GM19025 (cell line): ENCODE measurements at regions not wholly inside any gene's neighbourhood (a gene's known extent, or its start where the extent isn't known, plus 50 kb on each side); places are given as distances from the start of the nearest gene placed in this dataset.
"Not testable (repeated sequence)": the region's sequence is repeated elsewhere in the genome, so short reads cannot be mapped to it uniquely, and the experiment has no call there.

ENCODE experiments used
- ATAC-seq: cut with Tn5 transposase; IDR thresholded peaks from one replicate; pipeline ENCODE4 v1.9.1; 2021; ENCODE audit warnings: mild to moderate bottlenecking, low read depth, moderate library complexity; ENCODE audit not compliant: unreplicated experiment

DNA sequence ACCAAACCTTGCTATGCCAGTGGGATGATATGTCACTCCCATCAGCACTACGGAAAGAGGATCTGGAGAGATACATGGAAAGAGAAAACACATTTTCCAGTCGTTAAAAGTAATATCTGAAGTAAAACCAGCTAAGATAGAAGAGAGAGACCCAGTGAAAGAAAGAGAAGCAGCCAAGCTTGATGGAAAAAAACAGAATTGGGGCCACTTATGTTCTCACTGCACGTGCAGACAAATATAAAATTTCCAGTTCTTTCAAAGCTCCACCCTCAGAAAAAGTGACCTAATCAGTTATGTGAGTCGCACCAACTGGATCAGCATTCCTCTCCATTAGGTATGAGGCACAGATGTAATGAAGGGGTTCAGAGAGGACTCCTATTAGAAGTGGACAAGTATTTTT lies 266.1 kb downstream of the MTERF1 start:
- no peak for ATAC-seq

DNA sequence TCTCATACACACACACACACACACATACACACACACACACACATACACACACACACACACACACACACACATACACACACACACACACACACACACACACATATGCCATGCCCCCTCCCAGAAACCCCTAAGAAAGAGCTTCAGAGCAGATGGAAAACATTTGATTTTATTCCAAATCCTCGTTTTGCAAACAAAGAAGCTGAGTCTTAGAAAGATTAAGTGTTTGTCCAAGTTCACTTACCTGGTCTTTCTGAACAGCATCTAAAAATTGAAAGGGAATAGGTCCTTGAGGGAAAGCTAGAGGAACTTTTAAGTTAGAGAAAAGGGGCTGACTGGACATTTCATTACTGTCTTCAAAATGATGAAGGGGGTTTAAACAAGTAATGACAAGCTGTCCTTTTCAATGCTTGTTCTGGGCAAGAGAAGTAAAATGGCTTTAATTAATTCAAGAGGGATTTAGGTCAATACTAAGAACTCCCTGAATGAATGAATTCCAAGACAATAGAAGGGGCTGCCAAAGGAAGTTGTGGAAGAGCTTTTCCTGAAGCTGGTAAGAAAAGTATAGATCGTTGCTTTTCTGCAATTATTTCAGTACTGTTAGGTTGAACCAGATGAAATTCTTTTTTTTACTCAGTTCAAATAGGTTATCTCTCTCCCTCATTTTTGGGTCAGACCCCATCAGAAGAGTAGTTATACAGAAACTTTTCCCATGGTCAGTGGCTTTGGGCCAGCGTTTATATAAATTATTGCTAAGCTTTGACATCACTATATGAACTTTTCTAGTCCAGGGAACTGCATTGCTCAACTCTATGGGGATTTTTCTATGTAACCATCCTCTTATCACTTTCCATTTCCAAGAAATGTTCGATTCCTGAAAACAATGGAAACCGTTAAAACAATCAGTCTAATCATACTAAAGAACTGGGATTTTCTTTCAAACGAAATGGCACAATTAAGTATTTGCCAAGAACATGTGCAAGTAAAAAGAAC lies 261.4 kb downstream of the MTERF1 start:
- ATAC-seq: no peak

DNA sequence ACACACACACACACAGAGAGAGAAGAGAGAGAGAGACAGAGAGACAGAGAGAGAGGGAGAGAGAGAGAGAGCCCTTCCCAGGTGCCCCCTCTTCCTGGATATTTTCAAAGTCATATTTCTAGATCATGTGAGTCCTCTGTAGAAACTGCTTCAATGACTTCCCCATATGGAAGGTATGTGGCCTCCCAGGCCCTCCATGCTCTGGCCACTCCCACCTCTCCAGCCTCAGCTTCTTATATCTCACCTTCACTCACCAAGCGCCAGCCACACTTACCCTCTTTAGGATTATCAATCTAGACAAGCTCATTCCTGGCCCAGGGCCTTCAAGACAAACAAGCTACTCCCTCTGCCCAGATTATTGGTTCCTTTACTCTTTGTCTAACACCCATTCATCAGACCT lies 259.7 kb downstream of the MTERF1 start:
- ATAC-seq: no peak

DNA sequence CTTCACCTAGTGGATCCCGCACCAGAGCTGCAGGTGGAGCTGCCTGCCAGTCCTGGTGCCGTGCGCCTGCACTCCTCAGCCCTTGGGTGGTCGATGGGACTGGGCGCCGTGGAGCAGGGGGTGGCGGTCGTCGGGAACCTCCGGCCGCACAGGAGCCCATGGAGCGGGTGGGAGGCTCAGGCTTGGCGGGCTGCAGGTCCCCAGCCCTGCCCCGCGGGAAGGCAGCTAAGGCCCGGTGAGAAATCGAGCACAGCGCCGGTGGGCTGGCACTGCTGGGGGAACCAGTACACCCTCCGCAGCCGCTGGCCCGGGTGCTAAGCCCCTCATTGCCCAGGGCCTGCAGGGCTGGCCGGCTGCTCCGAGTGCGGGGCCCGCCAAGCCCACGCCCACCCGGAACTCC lies 253.2 kb downstream of the MTERF1 start:
- ATAC-seq: not testable (repeated sequence)

DNA sequence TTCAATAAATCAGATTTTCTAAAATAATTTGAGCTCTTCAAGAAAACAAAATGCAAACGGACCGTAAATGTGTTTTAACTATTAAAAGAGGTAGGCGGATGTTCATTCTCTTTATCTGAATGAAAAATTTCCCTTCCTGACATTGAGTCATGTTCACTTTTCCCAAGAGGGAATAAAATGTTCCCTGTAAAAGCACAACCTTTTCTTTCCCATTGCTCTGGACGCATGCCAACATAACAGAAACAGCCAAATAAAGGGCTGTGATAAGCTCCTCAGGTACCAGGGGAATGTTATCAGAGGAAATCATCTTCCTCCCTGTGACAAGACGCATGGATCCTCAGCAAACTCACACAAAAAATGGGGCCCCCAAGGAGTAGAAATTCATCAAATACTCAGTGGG lies 251.8 kb downstream of the MTERF1 start:
- ATAC-seq: no peak

DNA sequence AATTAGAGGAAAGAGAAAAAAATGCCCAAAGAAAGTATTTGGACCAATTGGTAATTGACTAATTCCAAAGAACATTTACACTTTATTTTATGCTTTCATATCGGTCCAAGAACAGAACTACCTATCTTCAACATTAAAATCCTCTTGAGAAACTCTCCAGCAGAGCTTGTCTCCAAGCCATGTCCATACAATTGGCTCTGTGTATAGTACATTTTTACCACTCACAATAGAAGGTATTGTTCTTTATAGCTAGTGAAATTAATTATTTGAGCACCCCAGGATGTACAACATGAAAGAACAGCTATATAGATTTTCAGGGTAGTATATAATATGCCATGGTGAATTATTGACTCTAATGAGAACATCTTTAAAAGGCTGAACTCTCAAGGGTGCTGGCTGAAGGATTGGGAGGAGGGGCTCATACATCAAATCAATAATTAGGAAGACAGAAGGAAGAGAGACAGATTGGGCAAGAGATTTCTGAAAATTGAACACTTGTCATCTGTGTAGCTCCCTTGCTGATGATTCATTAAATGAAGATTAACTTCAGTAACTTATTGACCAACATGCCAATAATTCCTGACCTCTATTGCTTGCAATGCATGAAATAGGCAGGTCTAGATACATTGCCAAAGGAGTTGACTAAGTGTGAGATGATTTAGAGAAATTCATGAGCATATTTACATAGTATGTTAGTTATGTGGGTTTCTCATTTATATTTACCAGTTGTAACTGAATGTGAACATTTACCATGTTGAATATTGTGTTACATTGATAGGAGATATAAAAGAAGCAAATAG lies 249.7 kb downstream of the MTERF1 start:
- no peak for ATAC-seq

DNA sequence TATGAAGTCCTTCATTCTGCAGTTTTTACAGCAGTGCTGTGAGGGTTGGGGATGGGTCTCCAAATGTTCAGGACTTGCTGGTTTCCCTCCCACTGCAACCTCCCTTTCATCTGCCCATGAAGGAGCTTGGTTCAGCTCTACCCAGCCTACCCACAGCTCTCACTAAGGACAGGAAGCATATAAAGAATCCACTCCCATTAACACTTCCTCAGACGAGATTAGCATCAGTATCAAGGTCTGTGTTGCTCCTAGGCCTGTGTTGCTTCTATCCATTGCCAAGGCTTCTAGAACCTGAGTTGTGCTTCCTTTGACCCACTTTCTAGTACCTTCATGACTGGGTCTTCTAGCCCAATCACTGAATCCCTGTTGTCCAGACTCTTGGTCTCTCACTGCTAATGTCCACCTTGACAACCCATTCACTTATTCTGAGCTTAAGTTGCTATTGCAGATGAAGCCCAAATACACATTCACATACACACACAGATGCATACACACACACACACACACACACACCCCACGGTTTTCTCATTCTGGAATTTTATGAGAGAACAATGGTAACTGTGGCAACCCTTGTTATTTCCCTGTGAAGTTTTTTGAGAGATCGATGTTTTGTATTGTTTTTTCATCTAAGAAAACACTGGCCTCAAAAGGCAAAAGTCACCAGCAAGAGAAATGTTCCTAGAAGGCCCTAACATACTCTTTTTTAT lies 248.1 kb downstream of the MTERF1 start:
- ATAC-seq: no peak

DNA sequence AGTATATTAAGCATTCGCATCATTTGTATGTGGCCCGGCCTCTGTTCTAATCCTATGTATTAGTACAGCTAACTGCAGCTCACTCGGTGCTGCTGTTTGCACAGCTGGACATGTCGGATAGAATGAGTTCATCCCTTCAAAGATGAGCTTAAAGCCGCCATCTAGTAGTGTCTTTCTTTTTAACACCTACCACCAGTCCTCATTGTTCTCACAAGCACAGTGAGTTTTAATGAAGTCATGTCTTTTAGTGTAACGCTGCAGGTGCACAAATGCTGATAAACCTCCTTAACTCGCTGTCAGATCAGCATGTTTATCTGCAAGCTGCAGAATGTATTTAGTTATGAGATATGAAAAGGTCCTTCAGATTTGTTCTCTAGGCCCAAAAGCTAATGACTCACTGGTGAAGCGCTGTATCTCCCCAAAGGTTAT lies 247.5 kb downstream of the MTERF1 start:
- ATAC-seq: no peak

DNA sequence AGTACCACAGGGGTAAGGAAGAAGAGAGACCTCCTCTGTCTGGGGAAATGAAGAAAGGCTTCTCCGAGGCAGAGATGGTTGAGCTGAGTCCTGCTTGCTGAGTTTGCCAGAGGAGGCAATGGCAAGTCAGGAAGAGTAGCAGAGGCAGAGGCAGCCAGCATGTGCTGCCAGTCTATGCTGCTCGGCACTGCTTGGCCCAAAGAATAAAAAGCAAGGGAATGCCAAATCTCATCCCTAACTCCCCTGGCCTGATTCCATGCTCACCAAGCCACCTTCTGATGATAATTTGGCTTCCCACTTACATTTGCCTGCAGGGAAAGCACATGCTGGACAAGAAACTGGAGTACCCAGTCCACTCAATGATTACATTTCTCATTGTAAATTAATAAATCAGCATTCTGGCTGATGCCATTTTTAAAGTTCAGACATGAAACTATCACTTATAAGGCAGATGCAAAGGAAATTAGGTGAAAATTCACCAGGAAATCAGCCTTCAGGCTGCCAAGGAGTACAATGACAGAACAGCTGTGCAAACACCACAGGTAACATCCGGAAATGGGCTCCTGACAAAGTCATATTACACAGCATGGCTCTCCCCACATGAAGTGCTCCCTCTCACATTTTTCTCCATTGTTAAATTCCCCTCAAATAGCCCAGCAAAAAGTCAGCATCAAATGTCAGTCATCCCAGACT lies 245.9 kb downstream of the MTERF1 start:
- no peak for ATAC-seq

DNA sequence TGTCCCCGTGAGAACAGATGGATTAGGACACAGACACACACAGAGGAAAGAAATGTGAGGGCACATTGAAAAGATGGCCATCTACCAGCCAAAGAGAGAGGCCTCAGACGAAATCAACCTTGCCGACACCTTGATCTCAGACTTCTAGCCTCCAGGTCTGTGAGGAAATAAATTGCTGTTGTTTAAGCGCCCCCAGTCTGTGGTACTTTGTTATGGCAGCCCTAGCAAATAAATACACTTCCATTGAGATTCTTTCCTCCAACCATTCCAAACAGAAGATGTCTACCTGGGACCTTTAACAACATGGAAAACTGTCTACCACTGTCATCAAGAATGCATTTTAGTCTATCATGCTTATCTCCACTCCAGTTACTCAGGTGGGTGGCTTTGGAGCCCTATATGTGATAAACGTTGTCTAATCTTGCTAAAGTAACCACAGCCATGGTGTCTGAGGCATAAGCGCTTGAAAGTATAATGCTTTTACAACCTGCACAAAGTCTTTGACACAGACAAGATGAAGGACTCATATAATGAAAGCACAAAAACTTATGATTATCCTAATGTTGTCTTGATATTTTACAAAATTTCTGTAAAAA lies 244.3 kb downstream of the MTERF1 start:
- ATAC-seq: no peak

DNA sequence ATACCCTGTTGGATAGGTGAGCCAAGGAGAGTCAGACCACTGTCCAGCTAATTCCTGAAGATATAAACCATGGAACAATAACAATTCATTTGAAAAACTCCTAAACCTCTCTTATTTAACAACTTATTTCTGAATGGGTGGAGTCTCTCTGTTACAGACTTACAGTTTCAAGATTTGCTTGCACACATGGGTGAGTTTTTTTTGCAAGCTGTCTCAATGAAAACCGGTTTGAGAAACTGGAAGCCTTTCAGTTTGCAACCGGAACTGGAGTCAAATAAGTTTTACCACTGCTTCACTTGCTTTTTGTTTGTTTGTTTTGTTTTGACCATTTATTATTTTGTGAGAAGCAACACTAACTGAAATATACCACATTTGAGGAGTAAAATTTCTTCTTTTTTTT lies 243.8 kb downstream of the MTERF1 start:
- ATAC-seq: no peak

DNA sequence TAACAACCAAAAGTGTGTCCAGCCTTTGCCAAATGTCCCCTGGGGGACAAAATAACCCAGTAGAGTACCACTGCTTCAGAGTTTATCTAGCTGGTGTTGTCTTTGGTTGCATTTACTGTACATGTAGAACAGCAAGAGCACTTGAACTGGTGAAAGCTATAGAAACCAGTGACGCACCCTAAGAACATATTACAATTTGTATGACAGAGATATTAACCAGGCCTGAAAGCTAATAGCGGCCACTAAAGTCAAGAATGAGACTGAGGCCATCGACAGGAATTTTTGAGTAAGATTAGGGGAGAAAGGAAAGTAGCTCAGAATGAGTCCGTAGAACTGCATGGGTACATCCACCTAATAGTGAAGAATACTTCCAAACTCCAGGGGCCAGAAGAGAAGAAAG lies 236.2 kb downstream of the MTERF1 start:
- no peak for ATAC-seq

DNA sequence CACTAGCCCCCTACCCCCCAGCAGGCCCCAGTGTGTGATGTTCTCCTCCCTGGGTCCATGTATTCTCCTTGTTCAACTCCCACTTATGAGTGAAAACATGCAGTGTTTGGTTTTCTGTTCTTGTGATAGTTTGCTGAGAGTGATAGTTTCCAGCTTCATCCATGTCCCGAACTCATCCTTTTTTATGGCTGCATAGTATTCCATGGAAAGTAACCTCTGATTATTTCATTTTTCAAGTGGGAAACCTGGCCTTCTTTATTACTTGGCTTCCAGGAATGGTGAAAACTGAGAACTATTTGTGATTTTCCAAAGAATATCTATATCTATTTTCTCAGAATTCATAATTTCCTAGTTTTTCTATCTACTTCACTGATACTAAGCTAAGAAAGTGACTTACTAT lies 235.0 kb downstream of the MTERF1 start:
- no peak for ATAC-seq

DNA sequence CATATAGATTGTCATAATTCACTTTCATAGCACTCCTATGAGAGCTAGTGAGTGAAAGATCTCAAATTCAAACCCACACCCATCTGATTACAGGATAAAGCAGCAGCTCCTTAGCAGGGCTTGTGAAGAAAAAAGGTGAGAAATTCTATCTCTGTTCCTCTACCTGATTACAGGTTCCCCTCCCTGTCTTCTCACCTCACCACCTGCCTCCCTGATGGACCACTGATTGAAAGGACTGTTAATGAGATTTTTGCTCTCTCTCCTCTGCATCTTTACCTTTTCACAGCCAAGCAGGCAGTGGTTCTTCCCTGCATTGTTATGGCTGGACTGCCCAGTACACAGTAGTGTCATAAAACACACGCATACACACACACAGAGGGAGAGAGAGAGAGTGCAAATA lies 228.5 kb downstream of the MTERF1 start:
- ATAC-seq: no peak

DNA sequence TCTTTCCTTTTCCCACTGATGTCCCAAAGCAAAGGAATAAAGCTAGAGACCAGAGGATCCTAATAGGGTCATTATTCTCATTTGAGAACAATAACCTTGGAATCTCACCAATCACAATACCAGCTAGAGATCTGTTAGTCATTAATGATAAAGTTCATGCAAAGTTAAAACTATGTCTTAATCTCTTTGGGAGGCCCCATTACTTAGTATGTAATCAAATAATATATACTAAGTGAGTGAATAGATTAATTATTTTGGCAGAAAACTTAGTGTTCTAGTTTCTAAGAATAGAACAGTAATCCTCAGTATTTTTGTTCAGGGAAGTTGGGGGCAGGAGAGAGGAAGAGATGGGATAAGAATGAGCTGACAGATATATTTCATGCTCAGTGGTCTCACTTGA lies 227.2 kb downstream of the MTERF1 start:
- no peak for ATAC-seq

DNA sequence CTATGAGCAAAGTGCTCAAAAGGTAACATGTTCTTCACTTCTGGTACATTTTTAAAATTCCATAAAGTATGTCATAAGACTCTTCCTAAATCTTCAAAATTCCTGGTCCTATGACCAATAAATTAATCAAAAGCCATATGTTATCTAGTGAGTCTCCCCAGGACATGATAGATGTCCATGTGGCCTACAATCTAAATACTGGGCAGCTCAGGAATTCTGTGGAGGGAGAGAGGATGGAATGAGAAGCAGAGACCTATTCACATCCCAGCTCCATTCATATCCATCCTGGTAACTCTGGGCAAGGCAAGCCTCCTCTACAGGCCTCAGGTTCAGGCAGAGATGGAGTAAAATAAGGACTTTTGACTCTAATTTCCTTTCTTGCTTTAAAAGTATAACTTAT lies 224.8 kb downstream of the MTERF1 start:
- no peak for ATAC-seq

DNA sequence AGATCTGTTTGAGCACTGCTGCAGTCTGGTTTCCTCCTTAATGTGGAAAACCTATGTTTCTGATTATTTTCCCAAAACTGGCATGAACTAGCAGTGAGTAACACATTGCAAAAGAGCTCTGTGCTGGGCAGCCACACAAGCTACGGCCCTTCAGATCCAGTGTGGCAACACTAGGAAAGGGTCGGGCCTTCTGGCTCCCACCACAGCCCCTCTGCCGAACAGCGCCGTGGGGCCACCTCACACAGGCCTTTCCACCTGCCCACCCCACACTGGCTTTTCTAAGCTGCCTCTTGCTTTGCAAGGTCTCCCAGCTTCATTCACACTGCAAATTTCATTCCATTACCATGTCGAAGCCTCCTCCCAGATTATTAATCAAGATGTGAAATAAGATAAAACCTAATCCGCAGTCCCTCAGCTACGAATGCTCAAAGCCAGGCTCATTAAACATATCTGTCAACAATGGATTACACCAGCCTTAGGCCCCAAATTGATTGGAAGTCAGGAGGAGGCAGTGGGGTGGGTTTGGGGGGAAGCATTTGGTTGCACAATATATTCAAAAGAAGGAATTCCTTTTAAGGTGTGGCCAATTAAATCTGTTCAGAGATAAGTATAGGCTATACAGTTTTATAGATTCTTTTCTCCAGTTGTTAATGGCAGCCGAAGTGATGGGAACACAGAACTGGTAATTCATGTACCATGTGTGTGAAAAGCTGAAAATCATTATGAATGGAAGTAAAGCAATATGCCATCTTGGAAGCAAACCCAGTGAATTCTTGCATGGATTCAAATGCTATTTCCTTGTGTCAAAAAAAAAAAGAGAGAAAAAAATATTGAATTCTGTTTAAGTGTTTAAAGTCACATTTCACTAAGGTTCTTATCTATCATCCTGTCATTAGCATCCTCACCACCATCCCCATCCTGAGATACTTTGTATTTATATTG lies 223.7 kb downstream of the MTERF1 start:
- ATAC-seq: no peak

DNA sequence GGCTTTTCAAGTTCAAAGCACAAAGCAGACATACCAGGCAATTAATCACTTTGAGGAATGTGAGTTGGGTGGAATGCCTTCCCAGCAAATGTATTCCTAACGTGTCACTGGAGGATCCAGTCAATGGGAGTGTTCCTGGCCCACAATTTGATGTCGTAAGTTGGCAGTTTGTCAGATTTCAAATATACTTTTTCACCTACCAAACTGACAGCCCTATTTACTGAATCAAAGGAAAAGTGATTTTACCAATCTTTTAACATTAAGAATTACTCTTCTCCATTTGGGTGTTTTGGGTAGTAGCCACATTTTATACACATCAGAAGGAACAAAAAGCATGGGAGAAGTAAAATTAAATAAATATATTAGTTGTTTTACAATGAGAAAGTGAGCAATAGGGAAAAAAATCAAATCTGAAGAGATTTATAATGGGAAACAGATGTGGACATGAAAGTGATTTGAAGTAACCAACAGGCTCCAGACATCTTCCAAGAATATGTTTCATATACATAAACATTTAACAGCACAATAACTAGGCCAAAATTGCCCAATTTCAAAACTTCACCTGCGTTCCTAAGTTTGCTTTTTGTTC lies 222.9 kb downstream of the MTERF1 start:
- ATAC-seq: no peak

DNA sequence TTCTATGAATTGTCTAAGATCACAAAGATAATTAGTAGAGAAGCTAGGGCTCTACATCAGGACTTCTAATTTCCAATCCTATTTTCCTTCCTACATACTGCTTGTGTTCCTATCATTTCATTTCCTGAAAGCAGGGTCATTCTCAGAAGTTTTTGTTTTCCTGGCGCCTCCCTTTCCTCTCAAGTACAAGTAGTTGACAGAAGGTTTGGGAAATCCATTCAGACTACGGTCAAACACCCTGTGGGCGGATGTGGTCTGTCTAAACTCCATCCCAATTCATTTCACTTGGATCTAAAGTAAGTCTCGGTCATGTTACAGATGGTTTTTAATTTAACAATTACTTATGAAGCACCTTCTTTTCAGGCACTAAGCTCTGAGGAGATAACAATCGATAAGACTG lies 221.4 kb downstream of the MTERF1 start:
- ATAC-seq: no peak
